Neural crest cell (in vitro differentiated cells): ENCODE measurements at regions not wholly inside any gene's neighbourhood (a gene's known extent, or its start where the extent isn't known, plus 50 kb on each side); places are given as distances from the start of the nearest gene placed in this dataset.
A peak's percentile ranks its signal among the peaks of the same experiment; 100 is the strongest.
"Not testable (repeated sequence)": the region's sequence is repeated elsewhere in the genome, so short reads cannot be mapped to it uniquely, and the experiment has no call there.

Experiments used
- DNase-seq: peaks from one replicate; pipeline ENCODE4 v3.0.0; 2021; ENCODE audit warnings: low read depth, mixed read lengths, low spot score
- H3K27ac Mint-ChIP-seq: one replicate; pipeline ENCODE4 v1.8.0; 2021; ENCODE audit warnings: mild to moderate bottlenecking, mixed read lengths; ENCODE audit not compliant: unreplicated experiment
- H3K27me3 Mint-ChIP-seq: 2 replicates; pipeline ENCODE4 v1.8.0; 2021; ENCODE audit warnings: low read depth, mild to moderate bottlenecking, mixed read lengths
- H3K36me3 Mint-ChIP-seq: 2 replicates; pipeline ENCODE4 v1.8.0; 2021; ENCODE audit warnings: low read depth, mild to moderate bottlenecking, mixed read lengths
- H3K4me1 Mint-ChIP-seq: 2 replicates; pipeline ENCODE4 v1.8.0; 2021; ENCODE audit warnings: mixed read lengths
- H3K4me3 Mint-ChIP-seq: one replicate; pipeline ENCODE4 v1.8.0; 2021; ENCODE audit warnings: mild to moderate bottlenecking, mixed read lengths
- H3K9me3 Mint-ChIP-seq: 2 replicates; pipeline ENCODE4 v1.8.0; 2021; ENCODE audit warnings: mixed read lengths
- TF ChIP-seq, protein P1 (sequence below): fragments of 200-600 bp; sonication (generic); conservative IDR thresholded peaks from 2 replicates; pipeline ENCODE4 v1.5.0; 2021; ENCODE audit warnings: antibody characterized with exemption, mild to moderate bottlenecking

DNA sequence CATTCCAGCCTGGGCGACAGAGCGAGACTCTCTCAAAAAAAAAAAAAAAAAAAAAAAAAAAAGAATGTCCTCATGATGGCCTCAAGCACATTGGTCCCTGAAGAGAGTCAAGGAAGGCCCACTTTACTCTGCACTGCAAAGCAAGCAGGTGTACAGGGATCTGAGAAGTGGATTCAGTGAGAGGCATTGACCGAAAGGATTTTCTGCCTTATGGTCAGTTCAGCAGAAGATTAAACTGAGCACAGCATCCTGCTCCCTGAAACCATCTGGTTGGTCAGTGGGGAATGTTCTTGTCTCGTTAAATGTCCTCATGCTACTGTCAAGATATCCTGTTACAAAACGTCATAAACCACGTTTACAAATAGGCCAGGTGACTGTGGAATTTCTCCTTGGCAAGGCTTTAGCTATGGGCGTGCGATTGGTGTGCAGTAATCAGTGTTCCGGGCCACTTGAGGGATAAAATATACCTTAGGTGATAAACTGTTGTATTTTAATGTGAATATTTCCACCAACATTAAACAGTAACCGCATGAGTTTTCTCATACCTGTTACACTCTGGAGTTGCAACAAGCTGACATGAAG, 195.0 kb downstream of the ADRA2C start:
- H3K9me3 Mint-ChIP-seq, H3K27me3 Mint-ChIP-seq, H3K4me1 Mint-ChIP-seq, H3K36me3 Mint-ChIP-seq, H3K27ac Mint-ChIP-seq, H3K4me3 Mint-ChIP-seq, DNase-seq: not testable (repeated sequence)

DNA sequence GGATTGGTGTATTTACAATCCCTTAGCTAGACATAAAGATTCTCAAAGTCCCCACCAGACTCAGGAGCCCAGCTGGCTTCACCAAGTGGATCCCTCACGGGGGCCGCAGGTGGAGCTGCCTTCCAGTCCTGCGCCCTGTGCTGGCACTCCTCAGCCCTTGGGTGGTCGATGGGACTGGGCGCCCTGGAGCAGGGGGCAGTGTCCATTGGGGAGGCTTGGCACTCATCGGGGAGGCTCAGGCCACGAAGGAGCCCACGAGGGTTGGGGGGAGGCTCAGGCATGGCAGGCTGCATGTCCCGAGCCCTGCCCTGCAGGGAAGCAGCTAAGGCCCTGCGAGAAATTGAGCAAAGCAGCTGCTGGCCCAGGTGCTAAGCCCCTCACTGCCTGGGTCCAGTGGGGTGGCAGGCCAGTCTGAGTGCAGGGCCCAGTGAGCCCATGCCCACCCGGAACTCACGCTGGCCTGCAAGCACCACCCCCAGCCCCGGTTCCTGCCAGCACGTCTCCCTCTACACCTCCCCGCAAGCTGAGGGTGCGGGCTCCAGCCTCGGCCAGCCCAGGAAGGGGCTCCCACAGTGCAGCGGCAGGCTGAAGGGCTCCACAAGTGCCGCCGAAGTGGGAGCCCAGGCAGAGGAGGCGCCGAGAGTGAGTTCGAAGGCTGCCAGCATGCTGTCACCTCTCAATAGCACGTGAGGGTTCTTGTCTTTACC, 198.5 kb downstream of the ADRA2C start:
- not testable (repeated sequence) for H3K36me3 Mint-ChIP-seq, H3K27ac Mint-ChIP-seq, H3K4me3 Mint-ChIP-seq, H3K4me1 Mint-ChIP-seq, DNase-seq, H3K27me3 Mint-ChIP-seq, H3K9me3 Mint-ChIP-seq

DNA sequence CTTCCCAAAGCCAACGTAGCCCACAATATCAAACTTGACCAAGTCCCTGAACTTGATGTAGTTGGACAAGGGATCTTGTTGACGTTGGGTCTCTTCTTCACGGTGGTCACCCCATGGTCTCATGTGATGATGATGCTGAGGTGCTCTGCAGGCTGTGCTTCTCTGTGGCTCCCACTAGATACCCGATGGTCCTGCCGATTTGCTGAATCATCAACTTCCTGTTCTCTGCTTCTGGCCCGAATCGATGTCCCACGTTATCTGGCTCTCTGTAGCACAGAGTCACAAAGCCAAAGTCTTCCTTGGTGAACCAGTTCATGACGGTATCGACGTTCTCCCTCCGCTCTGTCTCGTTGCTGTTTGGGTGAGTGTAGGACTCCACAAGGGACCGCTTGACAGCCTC, 201.0 kb downstream of the ADRA2C start:
- H3K27ac Mint-ChIP-seq, H3K9me3 Mint-ChIP-seq, H3K27me3 Mint-ChIP-seq, H3K4me1 Mint-ChIP-seq, H3K36me3 Mint-ChIP-seq, H3K4me3 Mint-ChIP-seq, DNase-seq: not testable (repeated sequence)

DNA sequence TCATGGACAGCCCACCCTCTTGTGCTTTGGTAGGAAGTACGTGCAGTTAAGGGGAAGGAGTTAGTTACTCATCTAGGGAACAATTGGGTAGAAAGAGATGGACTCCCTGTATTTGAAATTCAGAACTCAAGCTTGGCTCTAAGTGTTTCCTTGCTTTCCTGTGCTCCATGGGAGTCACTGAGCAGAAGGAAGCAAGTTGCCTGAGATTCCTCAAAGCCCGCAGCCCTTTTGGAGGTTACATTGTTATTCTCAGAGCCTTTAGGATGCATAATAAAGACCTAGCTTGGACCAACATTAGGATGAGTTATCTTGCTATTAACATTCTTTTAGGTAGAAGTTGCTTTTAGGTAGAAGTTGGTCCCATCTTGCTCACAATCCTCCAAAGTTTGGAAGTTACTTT, 206.4 kb downstream of the ADRA2C start:
- not testable (repeated sequence) for H3K9me3 Mint-ChIP-seq, H3K4me3 Mint-ChIP-seq, H3K36me3 Mint-ChIP-seq, DNase-seq, H3K27ac Mint-ChIP-seq, H3K4me1 Mint-ChIP-seq
- peaks cover 34% of the 10 kb centered on the region for H3K27me3 Mint-ChIP-seq

DNA sequence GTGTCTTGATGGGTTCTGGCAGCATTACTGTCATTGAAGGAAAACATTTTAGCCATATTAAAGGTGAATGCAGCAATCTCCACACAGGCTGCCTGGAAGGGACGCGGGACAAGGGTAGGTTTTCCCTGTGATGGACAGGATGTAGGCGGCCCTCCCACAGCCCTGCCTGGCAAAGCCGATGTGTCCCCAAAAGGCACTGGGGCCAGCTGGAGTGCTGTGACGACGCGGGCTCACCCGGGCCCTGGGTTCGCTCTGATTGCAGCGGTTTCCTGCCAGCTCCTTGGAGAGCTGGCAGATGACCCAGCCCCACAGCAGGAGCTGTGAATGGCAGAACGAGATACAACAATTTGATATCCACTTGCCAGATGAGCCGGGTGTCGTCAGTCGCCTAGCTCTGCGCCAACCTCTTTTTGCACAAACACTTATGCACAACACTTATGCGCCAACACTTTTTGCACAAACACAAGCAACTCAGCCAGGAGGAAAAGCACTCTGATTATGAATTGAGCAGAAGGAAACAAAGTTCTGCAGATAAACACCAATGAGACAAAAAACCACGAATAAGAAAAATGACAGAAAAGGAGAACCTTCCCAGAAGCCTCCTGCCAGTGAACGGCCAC, 207.5 kb downstream of the ADRA2C start:
- peaks cover 37% of the 10 kb centered on the region for H3K27me3 Mint-ChIP-seq
- DNase-seq, H3K27ac Mint-ChIP-seq, H3K9me3 Mint-ChIP-seq, H3K4me3 Mint-ChIP-seq, H3K36me3 Mint-ChIP-seq, H3K4me1 Mint-ChIP-seq: not testable (repeated sequence)

DNA sequence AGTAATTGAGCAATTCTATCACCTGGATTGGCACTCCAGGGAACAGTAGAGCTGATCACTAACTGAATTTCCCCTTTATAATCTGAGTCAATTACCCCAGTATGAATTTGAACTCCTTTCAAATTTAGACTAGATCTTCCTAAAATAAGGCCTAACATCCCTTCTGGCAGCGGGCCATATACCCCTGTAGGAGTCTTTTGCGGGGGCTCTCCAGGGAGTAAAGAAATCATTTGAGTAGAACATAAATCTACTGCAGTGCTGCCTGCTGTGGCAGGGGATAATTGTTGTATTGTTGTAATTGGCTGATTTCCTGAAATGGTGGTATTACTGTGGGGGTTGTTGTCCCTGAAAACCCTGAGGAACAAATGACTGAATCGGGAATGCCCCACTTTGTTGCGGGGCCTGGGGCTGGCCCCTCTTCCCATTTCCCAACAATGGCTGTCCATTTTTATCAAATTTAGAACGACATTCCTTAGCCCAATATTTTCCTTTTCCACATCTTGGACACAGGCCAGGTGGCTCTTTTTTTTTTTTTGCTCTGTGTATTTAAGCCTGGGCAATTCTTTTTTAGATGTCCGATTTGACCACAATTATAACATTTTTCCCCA, 217.4 kb downstream of the ADRA2C start:
- not testable (repeated sequence) for DNase-seq, H3K4me1 Mint-ChIP-seq, H3K27me3 Mint-ChIP-seq, H3K27ac Mint-ChIP-seq, H3K36me3 Mint-ChIP-seq, H3K4me3 Mint-ChIP-seq, H3K9me3 Mint-ChIP-seq

DNA sequence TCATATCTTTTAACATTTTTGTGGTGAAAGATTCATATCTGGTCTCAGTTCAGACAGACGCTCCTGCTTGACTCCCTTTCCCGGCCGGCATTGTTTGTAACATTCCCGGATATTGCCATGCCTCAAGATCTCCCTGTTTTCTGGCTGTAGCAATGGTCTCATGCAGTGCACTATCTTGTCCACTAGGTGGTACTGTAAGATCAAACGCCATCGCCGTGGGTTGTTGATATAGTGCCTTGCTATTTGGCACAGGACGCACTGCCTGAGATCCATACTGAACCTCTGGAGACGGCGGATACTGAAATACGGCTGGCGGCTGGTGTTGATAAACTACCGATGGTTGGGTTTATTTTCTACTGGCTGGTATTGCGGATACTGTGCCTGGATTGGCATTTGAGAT, 218.6 kb downstream of the ADRA2C start:
- H3K36me3 Mint-ChIP-seq, H3K4me1 Mint-ChIP-seq, H3K9me3 Mint-ChIP-seq, H3K27me3 Mint-ChIP-seq, H3K4me3 Mint-ChIP-seq, H3K27ac Mint-ChIP-seq, DNase-seq: not testable (repeated sequence)
- TF ChIP-seq, protein P1, sequence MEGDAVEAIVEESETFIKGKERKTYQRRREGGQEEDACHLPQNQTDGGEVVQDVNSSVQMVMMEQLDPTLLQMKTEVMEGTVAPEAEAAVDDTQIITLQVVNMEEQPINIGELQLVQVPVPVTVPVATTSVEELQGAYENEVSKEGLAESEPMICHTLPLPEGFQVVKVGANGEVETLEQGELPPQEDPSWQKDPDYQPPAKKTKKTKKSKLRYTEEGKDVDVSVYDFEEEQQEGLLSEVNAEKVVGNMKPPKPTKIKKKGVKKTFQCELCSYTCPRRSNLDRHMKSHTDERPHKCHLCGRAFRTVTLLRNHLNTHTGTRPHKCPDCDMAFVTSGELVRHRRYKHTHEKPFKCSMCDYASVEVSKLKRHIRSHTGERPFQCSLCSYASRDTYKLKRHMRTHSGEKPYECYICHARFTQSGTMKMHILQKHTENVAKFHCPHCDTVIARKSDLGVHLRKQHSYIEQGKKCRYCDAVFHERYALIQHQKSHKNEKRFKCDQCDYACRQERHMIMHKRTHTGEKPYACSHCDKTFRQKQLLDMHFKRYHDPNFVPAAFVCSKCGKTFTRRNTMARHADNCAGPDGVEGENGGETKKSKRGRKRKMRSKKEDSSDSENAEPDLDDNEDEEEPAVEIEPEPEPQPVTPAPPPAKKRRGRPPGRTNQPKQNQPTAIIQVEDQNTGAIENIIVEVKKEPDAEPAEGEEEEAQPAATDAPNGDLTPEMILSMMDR = peak; percentile 51

DNA sequence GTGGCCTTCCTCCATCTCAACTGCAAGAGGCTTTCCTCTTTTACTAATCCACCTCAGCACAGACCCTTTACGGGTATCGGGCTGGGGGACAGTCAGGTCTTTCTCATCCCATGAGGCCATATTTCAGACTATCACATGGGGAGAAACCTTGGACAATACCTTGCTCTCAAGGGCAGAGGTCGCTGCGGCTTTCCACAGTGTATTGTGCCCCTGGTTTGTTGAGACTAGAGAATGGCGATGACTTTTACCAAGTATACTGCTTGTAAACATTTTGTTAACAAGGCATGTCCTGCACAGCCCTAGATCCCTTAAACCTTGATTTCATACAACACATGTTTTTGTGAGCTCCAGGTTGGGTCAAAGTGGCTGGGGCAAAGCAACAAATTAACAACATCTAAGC, 220.2 kb downstream of the ADRA2C start:
- H3K27me3 Mint-ChIP-seq, H3K4me1 Mint-ChIP-seq, DNase-seq, H3K36me3 Mint-ChIP-seq, H3K4me3 Mint-ChIP-seq, H3K9me3 Mint-ChIP-seq, H3K27ac Mint-ChIP-seq: not testable (repeated sequence)

DNA sequence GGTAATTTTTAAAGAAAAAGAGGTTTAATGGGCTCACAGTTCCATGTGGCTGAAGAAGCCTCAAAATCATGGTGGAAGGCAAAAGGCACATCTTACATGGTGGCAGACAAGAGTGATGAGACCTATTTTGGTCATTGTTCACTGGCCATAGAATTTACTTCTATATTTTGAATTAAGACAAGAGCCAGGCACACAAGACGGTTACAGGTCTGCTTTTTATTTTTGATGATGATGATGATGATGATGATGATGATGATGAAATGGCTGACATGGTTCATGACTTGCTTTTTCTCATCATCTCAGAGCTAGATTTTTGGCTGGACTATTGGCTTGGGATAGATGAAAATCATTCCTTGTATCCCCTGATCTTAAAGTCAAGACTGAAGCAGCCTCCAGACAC, 229.3 kb downstream of the OTOP1 start:
- not testable (repeated sequence) for H3K27ac Mint-ChIP-seq, H3K9me3 Mint-ChIP-seq, DNase-seq, H3K4me1 Mint-ChIP-seq, H3K4me3 Mint-ChIP-seq, H3K36me3 Mint-ChIP-seq
- H3K27me3 Mint-ChIP-seq = peaks cover 23% of the 10 kb centered on the region

DNA sequence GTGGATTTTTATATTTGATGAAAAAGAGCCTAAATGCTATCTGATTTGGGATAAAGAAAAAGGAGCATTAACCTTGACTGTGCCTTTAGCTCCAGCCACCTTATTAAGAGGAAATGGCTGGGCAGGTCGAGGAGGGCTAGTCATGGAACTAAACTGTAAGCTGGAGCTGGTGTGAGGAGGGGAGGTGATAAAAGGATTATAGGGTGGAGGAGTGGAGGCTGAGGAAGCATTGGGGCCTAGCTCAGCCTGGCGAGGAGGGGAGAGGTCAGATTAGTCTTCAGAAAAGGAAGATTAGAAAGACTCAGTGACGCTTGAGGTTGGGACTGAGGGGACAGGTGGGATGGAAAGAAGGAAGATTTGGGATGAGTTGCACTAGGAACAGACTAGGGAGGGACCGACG, 222.7 kb downstream of the OTOP1 start:
- DNase-seq, H3K9me3 Mint-ChIP-seq, H3K27ac Mint-ChIP-seq, H3K4me3 Mint-ChIP-seq, H3K27me3 Mint-ChIP-seq, H3K36me3 Mint-ChIP-seq, H3K4me1 Mint-ChIP-seq: not testable (repeated sequence)

DNA sequence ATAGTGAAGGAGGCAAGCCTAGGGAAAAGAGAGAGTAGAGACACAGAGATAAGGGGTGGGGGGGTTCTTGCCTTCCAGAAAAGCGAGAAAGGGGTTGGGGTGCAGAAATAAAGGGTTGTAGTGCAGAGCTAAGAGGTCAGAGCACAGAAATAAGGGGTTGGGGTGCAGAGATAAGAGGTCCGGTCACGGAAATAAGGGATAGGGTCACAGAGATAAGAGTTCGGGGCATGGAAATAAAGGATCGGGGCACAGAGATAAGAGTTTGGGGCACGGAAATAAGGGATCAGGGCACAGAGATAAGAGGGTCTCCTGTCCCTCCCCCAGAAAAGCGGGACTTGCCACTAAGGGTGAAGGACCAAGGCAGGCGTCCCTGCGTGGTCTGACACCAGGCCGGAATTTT, 222.0 kb downstream of the OTOP1 start:
- not testable (repeated sequence) for H3K4me3 Mint-ChIP-seq, H3K9me3 Mint-ChIP-seq, H3K27me3 Mint-ChIP-seq, H3K36me3 Mint-ChIP-seq, DNase-seq, H3K4me1 Mint-ChIP-seq, H3K27ac Mint-ChIP-seq

DNA sequence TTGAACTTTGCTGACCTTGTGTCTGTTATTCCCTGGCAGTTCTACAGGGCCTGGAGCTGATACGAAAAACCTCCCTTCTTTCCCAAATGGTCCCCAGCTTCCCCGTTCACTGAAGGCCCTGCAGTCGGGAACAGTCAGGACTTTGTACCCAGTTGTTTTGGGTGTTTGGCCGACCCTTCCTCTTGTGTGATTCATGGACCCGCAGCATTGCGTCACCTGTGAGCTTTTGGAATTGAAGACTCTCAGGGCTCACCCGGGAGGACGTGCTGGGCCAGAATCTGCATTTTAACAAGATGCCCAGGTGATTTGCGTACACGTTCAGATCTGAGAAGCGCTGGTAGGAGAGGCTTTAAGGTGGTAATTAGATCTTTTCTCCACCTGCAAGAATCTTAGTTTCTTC, 220.4 kb downstream of the OTOP1 start:
- DNase-seq, H3K4me1 Mint-ChIP-seq, H3K27me3 Mint-ChIP-seq, H3K4me3 Mint-ChIP-seq, H3K9me3 Mint-ChIP-seq, H3K36me3 Mint-ChIP-seq: not testable (repeated sequence)
- peak overlapping the region; percentile 50 for H3K27ac Mint-ChIP-seq

DNA sequence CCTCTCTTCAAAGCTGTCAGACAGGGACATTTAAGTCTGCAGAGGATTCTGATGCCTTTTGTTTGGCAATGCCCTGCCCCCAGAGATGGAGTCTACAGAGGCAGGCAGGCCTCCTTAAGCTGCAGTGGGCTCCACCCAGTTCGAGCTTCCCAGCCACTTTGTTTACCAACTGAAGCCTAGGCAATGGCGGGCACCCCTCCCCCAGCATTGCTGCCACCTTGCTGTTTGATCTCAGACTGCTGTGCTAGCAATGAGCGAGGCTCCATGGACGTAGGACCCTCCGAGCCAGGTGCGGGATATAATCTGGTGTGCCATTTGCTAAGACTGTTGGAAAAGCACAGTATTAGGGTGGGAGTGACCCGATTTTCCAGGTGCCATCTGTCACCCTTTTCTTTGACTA, 207.7 kb downstream of the OTOP1 start:
- H3K4me1 Mint-ChIP-seq, H3K27ac Mint-ChIP-seq, H3K9me3 Mint-ChIP-seq, DNase-seq, H3K36me3 Mint-ChIP-seq, H3K4me3 Mint-ChIP-seq: not testable (repeated sequence)
- H3K27me3 Mint-ChIP-seq = peaks cover 33% of the 10 kb centered on the region
